Panc1 (cell line): ENCODE measurements at regions not wholly inside any gene's neighbourhood (a gene's known extent, or its start where the extent isn't known, plus 50 kb on each side); places are given as distances from the start of the nearest gene placed in this dataset.

Experiments used
- ATAC-seq: fragments of 200-7000 bp; cut with Tn5 transposase; 2 replicates; pipeline ENCODE4 v1.9.1; 2020; ENCODE audit warnings: mild to moderate bottlenecking, moderate library complexity
- BruUV-seq: library from RNA; stranded (reverse); fragments of 400-500 nt; replicated peaks from 2 replicates; lab custom pipeline; 2021; lab: Mats Ljungman, UMichigan
- CTCF ChIA-PET: fragments of 300-600 bp; sonication (Branson Sonifier 250); formaldehyde crosslinking; loops from one replicate; lab custom pipeline; 2022; ENCODE audit warnings: antibody characterized with exemption; lab: Charles Lee
- POLR2A ChIA-PET: fragments of 300-600 bp; sonication (Branson Sonifier 250); formaldehyde crosslinking; loops from one replicate; lab custom pipeline; 2022; ENCODE audit warnings: antibody characterized with exemption; lab: Charles Lee
- DNase-seq: peaks from one replicate; pipeline ENCODE4 v3.0.0-alpha.2; 2010; ENCODE audit warnings: low read depth, low spot score
- H3K27ac ChIP-seq: 2 replicates; pipeline ENCODE4 v1.5.1; 2011; ENCODE audit warnings: mild to moderate bottlenecking, low read length, inconsistent platforms
- H3K27me3 ChIP-seq: fragments of 200-500 bp; sonication (Bioruptor generic); 2 replicates; pipeline ENCODE4 v1.6.0; 2014; ENCODE audit warnings: low read length, inconsistent platforms; ENCODE audit not compliant: control insufficient read depth, insufficient read depth
- H3K36me3 ChIP-seq: fragments of 200-500 bp; sonication (Bioruptor generic); 2 replicates; pipeline ENCODE4 v1.5.1; 2014; ENCODE audit warnings: inconsistent platforms, mild to moderate bottlenecking, low read length, moderate library complexity; ENCODE audit not compliant: control insufficient read depth, insufficient read depth
- H3K4me1 ChIP-seq: 2 replicates; pipeline ENCODE4 v1.5.1; 2011; ENCODE audit warnings: inconsistent platforms, mild to moderate bottlenecking, low read length, moderate library complexity; ENCODE audit not compliant: control insufficient read depth, insufficient read depth
- H3K4me3 ChIP-seq, 2 experiments: 2 replicates each; pipeline ENCODE4 v1.5.1; 2011 to 2012; ENCODE audit warnings: low read depth in 2 of 2, low read length in 2 of 2, mild to moderate bottlenecking in 2 of 2, inconsistent platforms in 1 of 2, moderate library complexity in 1 of 2
- H3K9me3 ChIP-seq: fragments of 200-500 bp; sonication (Bioruptor generic); 2 replicates; pipeline ENCODE4 v1.5.1; 2014; ENCODE audit warnings: low read depth, mild to moderate bottlenecking, inconsistent platforms, low read length, moderate library complexity; ENCODE audit not compliant: control insufficient read depth, insufficient read depth
- POLR2AphosphoS5 ChIP-seq: IDR thresholded peaks from 2 replicates; pipeline ENCODE4 v1.6.1; 2012; ENCODE audit warnings: mild to moderate bottlenecking, low read depth, low read length, moderate library complexity
- SIN3A ChIP-seq: IDR thresholded peaks from 2 replicates; pipeline ENCODE4 v1.6.1; 2012; ENCODE audit warnings: low read depth, mild to moderate bottlenecking, low read length, moderate library complexity, borderline replicate concordance; ENCODE audit not compliant: insufficient read depth
- TCF7L2 ChIP-seq: IDR thresholded peaks from 2 replicates; pipeline ENCODE4 v1.6.1; 2011; ENCODE audit warnings: mild to moderate bottlenecking, low read depth, low read length, inconsistent platforms
- in situ Hi-C: cut with HindIII; loops from 2 replicates; pipeline ENCODE4 v1.10.0; 2016; ENCODE audit warnings: low sequenced_read_pairs, low pct_unique_long_range_greater_than_20kb
- intact Hi-C: fragments of 100-400 bp; cut with micrococcal nuclease; formaldehyde crosslinking; loops from one replicate; pipeline ENCODE4 v1.10.0; 2022; ENCODE audit not compliant: unreplicated experiment
- TF ChIP-seq, protein P1 (sequence below), 2 experiments: IDR thresholded peaks; 2 replicates each; pipeline ENCODE4 v1.6.1; 2011 to 2012; ENCODE audit warnings: low read depth in 2 of 2, control low read depth in 1 of 2, low read length in 1 of 2, mild to moderate bottlenecking in 1 of 2, moderate library complexity in 1 of 2; ENCODE audit not compliant: insufficient read depth in 1 of 2
- TF ChIP-seq, protein P2 (sequence below): fragments of 450-650 bp; IDR thresholded peaks from 2 replicates; pipeline ENCODE4 v1.5.1; 2017; ENCODE audit warnings: mild to moderate bottlenecking

DNA sequence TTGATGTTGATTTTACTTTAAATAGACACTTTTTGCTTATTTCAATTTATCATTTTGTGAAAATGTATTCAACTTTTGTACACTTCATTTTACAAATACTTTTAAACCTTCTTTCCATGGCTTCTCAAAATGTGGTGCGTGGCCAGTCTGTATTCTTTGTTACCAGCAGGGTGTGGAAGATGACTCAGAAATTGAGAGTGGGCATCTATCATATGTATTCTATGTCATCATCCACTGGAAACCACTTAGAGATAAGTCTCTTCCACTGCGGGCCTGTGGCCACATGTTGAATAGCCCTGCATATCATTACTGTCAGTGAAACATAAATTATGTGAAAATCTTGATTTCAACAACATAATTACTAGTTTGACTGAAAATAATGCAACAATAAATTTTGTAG is 52.6 kb upstream of the MC3R start:
- ChIA-PET POLR2A (no interaction called here), CTCF (no interaction called here)
- peaks cover 5% of the 10 kb centered on the region; the same call in 1 of the 2 replicates for H3K9me3 ChIP-seq
- no TSS peak for BruUV-seq
- no peak overlapping the region for H3K4me3 ChIP-seq
- no peaks in the 10 kb centered on the region for H3K36me3 ChIP-seq
- no peak overlapping the region for H3K27ac ChIP-seq
- DNase-seq (no peak), ATAC-seq (no peak)
- intact Hi-C loops, result no loop called here
- H3K4me1 ChIP-seq, result no peaks in the 10 kb centered on the region
- TF ChIP-seq POLR2AphosphoS5, result no peak
- TF ChIP-seq, protein P1, sequence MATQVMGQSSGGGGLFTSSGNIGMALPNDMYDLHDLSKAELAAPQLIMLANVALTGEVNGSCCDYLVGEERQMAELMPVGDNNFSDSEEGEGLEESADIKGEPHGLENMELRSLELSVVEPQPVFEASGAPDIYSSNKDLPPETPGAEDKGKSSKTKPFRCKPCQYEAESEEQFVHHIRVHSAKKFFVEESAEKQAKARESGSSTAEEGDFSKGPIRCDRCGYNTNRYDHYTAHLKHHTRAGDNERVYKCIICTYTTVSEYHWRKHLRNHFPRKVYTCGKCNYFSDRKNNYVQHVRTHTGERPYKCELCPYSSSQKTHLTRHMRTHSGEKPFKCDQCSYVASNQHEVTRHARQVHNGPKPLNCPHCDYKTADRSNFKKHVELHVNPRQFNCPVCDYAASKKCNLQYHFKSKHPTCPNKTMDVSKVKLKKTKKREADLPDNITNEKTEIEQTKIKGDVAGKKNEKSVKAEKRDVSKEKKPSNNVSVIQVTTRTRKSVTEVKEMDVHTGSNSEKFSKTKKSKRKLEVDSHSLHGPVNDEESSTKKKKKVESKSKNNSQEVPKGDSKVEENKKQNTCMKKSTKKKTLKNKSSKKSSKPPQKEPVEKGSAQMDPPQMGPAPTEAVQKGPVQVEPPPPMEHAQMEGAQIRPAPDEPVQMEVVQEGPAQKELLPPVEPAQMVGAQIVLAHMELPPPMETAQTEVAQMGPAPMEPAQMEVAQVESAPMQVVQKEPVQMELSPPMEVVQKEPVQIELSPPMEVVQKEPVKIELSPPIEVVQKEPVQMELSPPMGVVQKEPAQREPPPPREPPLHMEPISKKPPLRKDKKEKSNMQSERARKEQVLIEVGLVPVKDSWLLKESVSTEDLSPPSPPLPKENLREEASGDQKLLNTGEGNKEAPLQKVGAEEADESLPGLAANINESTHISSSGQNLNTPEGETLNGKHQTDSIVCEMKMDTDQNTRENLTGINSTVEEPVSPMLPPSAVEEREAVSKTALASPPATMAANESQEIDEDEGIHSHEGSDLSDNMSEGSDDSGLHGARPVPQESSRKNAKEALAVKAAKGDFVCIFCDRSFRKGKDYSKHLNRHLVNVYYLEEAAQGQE (IDR thresholded peaks at IDR 0.05; ENCODE audit: insufficient read depth in 1 of 2, low read depth in 2 of 2, low read length in 1 of 2), result no peak
- TF ChIP-seq TCF7L2, result no peak
- TF ChIP-seq, protein P2, sequence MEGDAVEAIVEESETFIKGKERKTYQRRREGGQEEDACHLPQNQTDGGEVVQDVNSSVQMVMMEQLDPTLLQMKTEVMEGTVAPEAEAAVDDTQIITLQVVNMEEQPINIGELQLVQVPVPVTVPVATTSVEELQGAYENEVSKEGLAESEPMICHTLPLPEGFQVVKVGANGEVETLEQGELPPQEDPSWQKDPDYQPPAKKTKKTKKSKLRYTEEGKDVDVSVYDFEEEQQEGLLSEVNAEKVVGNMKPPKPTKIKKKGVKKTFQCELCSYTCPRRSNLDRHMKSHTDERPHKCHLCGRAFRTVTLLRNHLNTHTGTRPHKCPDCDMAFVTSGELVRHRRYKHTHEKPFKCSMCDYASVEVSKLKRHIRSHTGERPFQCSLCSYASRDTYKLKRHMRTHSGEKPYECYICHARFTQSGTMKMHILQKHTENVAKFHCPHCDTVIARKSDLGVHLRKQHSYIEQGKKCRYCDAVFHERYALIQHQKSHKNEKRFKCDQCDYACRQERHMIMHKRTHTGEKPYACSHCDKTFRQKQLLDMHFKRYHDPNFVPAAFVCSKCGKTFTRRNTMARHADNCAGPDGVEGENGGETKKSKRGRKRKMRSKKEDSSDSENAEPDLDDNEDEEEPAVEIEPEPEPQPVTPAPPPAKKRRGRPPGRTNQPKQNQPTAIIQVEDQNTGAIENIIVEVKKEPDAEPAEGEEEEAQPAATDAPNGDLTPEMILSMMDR, result no peak
- TF ChIP-seq SIN3A, result no peak
- in situ Hi-C loops, result no loop called here
- H3K27me3 ChIP-seq, result no peaks in the 10 kb centered on the region
